Kidney (tissue), 13 donors: ENCODE measurements at regions not wholly inside any gene's neighbourhood (a gene's known extent, or its start where the extent isn't known, plus 50 kb on each side); places are given as distances from the start of the nearest gene placed in this dataset.
"Not testable (repeated sequence)": the region's sequence is repeated elsewhere in the genome, so short reads cannot be mapped to it uniquely, and the experiment has no call there.

ENCODE experiments used
- DNase-seq, 5 donors: peaks; one replicate each; pipeline ENCODE4 v3.0.0-alpha.2; 2013 to 2020
- FAIRE-seq: peaks from 2 replicates; lab custom pipeline; 2012; peaks lifted over from hg19 to GRCh38; lab: Jason Lieb, UNC
- H3K27ac ChIP-seq, 2 donors: one replicate each; pipeline ENCODE4 v1.7.0; 2013; ENCODE audit warnings: low read depth in 2 of 2, low read length in 2 of 2, inconsistent platforms in 1 of 2
- H3K27me3 ChIP-seq: one replicate; pipeline ENCODE4 v1.7.1; 2013; ENCODE audit warnings: low read length, inconsistent platforms; ENCODE audit not compliant: control insufficient read depth, insufficient read depth
- H3K36me3 ChIP-seq, 3 donors: one replicate each; pipeline versions ENCODE4 v1.7.0 to v1.7.1; 2013; ENCODE audit warnings: low read length in 3 of 3, control low read depth in 1 of 3, inconsistent platforms in 1 of 3; ENCODE audit not compliant: insufficient read depth in 3 of 3, control insufficient read depth in 2 of 3
- H3K4me1 ChIP-seq, 3 donors: one replicate each; pipeline versions ENCODE4 v1.7.0 to v1.7.1; 2013; ENCODE audit warnings: low read length in 3 of 3, inconsistent platforms in 1 of 3, low read depth in 1 of 3; ENCODE audit not compliant: control insufficient read depth in 2 of 3, insufficient read depth in 2 of 3
- H3K4me3 ChIP-seq, 3 donors: one replicate each; pipeline versions ENCODE4 v1.7.0 to v1.8.1; 2013; ENCODE audit warnings: low read length in 3 of 3, control low read depth in 1 of 3, inconsistent platforms in 1 of 3
- H3K9ac ChIP-seq, 3 donors: one replicate each; pipeline versions ENCODE4 v1.7.0 to v1.7.1; 2013; ENCODE audit warnings: low read length in 3 of 3, control low read depth in 1 of 3, inconsistent platforms in 1 of 3
- H3K9me3 ChIP-seq, 3 donors: one replicate each; pipeline versions ENCODE4 v1.7.0 to v1.7.1; 2013; ENCODE audit warnings: low read length in 3 of 3, control low read depth in 1 of 3, inconsistent platforms in 1 of 3; ENCODE audit not compliant: control insufficient read depth in 2 of 3, insufficient read depth in 1 of 3
- CTCF ChIP-seq: IDR thresholded peaks from 3 replicates; pipeline ENCODE4 v1.5.1; 2012; ENCODE audit warnings: mild to moderate bottlenecking, moderate library complexity, borderline replicate concordance; ENCODE audit not compliant: insufficient read depth; ENCODE audit errors: extremely low read depth
- intact Hi-C: fragments of 100-400 bp; cut with DNase I; formaldehyde crosslinking; loops from one replicate; pipeline ENCODE4 v1.11.1; 2022
- donor health status: control.
- donor health status: control.
- donor health status: control.
- donor health status: control.
- donor health status: control.
- donor health status: DM: yes; HTN: yes; CAD: no.
- donor health status: Normal renal cell carcinoma (clear cell type).

DNA sequence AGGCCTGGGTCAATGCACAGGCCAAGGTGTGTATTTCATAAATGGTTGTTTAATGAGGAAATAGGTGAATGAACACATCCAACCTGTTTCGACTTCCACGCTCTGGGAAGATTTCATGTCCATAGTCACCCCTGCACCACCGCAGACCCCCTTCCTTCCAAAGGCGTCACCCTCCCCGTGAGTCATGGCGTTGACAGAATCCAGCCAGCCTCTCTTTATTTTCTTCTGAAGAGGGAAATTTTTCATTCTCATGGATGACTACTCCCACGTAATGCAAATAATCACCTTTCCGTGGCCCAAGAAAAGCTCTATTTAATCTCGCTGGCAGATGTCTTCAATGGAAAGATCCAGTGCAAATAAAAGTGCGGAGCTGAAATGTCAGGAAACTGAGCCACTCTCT is 75.3 kb upstream of the FOXK1 start:
- Histone ChIP-seq H3K4me1 (no peaks in the 10 kb centered on the region), H3K4me3 (no peak overlapping the region), H3K9me3 (no peaks in the 10 kb centered on the region), H3K27ac (no peak overlapping the region), H3K27me3 (no peaks in the 10 kb centered on the region), H3K9ac (no peak overlapping the region), H3K36me3 (no peaks in the 10 kb centered on the region)
- intact Hi-C loops, result no loop called here
- no peak for FAIRE-seq
- no peak for TF ChIP-seq CTCF
- peak in 1 of 5 donors; percentile 16 for DNase-seq

DNA sequence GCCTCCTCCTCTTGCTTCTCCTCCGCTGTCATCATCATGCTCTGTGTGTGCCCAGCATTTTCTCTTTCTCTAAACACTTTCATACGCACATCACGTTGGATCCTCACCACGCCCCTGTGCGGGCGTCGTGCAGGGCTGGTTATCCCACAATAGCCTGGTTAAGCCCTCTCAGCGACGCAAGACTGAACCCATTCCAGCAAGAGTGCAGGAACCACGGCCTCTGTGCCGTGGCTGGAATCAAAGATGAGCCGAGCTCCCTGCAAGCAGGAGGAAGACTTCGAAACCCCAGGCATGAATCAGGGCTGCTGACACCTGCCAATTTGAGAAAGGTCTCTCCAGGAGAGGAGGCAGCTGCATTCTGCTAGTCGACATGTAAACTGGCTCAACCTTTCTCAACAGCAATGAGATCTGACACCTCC is 74.8 kb upstream of the FOXK1 start:
- DNase-seq (peak in 1 of 5 donors; percentile 19), FAIRE-seq (no peak)
- no peak overlapping the region for H3K9ac ChIP-seq
- no peaks in the 10 kb centered on the region for H3K27me3 ChIP-seq
- no peaks in the 10 kb centered on the region for H3K36me3 ChIP-seq
- intact Hi-C loops, result no loop called here
- no peaks in the 10 kb centered on the region for H3K9me3 ChIP-seq
- no peaks in the 10 kb centered on the region for H3K4me1 ChIP-seq
- H3K27ac ChIP-seq, result no peak overlapping the region
- TF ChIP-seq CTCF, result no peak
- no peak overlapping the region for H3K4me3 ChIP-seq

DNA sequence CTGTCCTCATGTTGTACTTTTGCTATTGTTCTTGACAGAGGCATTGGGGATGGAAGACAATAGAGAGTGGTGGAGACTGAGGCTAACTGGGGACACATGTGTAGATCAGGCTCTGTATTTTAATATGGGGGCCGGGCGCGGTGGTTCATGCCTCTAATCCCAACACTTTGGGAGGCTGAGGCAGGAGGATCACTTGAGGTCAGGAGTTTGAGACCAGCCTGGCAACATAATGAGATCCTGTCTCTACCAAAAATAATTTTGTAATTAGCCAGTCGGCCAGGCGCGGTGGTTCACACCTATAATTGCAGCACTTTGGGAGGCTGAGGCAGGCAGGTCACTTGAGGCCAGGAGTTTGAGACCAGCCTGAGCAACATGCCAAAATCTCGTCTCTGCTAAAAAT is 72.5 kb upstream of the FOXK1 start:
- FAIRE-seq, H3K9me3 ChIP-seq, H3K36me3 ChIP-seq, intact Hi-C loops, H3K27me3 ChIP-seq, H3K4me3 ChIP-seq, H3K27ac ChIP-seq, H3K9ac ChIP-seq, DNase-seq, H3K4me1 ChIP-seq: not testable (repeated sequence)

GRCh38 chr7:4610768-4611467 is 71.2 kb upstream of the FOXK1 start:
- Histone ChIP-seq H3K27me3 (no peaks in the 10 kb centered on the region), H3K4me1 (peaks cover 0 to 5% (median 0%) of the 10 kb centered on the region in 3 donors), H3K36me3 (no peaks in the 10 kb centered on the region), H3K9ac (no peak overlapping the region), H3K27ac (no peak overlapping the region), H3K9me3 (no peaks in the 10 kb centered on the region), H3K4me3 (no peak overlapping the region)
- no peak for FAIRE-seq
- DNase-seq, result peak; percentile 48 to 80 (median 51)
- intact Hi-C loops, result loop anchor here (10.0 kb wide), 1 partner anchor 144 kb away; no protein-coding TSS in a partner anchor
- TF ChIP-seq CTCF, result peak; percentile 86
